Inferior parietal cortex (tissue), 1 donor: ENCODE measurements at regions not wholly inside any gene's neighbourhood (a gene's known extent, or its start where the extent isn't known, plus 50 kb on each side); places are given as distances from the start of the nearest gene placed in this dataset.
"Not testable (repeated sequence)": the region's sequence is repeated elsewhere in the genome, so short reads cannot be mapped to it uniquely, and the experiment has no call there.

Experiments used
- DNase-seq: peaks from one replicate; pipeline ENCODE4 v3.0.0-alpha.2; 2016; ENCODE audit errors: extremely low spot score

DNA sequence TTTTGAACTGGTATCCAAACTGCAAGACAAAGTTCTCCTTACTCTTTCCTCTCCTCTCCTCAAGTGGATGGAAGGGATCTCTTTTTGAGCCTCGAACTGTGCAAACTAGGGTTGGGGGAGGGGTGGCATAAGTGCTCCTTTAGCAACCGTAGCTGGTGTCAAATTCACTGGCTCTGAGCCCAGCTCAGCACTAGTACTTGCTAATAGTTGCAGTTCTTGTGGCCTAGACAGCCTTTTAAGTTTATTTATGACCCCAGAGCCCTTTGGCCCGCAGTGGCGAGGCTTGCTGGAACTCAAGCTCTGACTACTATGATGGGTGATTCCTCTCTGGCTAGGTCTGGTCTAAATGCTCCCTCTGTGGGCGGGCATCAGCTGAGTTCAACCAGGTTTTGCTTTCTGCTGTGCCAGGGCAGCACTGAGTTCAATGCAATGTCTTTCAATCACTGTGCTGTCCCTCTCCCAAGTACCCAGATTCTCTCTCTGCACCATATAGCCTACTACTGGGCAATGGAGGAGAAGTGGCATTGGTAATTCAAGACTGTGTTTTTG is 528.4 kb upstream of the SYT4 start:
- no peak for DNase-seq

GRCh38 chr18:43812627-43813026 is 535.3 kb upstream of the SYT4 start:
- DNase-seq: no peak

DNA sequence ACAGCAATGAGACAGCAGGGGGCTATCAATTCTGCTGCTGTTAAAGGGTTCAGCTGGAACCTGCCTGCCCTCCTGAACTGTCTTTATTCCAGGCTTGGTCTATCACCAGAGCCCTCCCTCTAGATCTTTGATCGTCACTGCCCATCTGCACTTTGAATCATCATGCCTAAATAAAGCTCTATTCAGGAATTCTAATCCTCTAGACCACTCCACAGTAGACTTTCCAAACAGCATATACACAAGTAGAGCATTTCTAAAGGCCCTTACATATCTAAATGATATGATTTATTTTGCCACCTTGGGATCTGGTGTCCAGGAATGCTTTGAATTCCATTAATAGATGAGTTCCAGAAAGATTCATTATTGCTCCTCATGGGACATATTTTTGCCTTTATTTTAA is 542.1 kb upstream of the SYT4 start:
- no peak for DNase-seq

DNA sequence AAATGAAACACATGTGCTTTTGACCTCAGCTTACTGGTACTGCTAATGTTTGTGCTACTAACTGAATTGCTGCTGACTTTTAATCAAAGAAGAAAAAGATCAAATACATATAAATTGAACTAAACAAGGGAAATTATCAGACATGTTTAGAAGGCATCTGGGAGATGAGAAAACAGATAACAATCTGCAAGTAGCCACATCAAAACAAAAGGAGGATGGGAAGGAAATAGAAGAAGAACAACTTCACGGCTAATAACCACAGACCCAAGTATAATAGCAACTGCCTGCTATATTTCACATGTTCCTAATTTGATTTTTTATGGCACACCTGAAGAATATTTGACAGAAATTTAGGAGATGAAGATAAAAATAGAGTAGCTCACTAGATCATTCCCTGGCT is 542.6 kb upstream of the SYT4 start:
- DNase-seq: no peak

GRCh38 chr18:43825768-43826167 is 548.5 kb upstream of the SYT4 start:
- DNase-seq: no peak

GRCh38 chr18:43826215-43826614 is 548.9 kb upstream of the SYT4 start:
- DNase-seq: no peak

- no peak for DNase-seq
These were observed 550.0 kb upstream of the SYT4 start for GRCh38 chr18:43827311-43827710.

GRCh38 chr18:43830303-43830702 is 553.0 kb upstream of the SYT4 start:
- DNase-seq: no peak

DNA sequence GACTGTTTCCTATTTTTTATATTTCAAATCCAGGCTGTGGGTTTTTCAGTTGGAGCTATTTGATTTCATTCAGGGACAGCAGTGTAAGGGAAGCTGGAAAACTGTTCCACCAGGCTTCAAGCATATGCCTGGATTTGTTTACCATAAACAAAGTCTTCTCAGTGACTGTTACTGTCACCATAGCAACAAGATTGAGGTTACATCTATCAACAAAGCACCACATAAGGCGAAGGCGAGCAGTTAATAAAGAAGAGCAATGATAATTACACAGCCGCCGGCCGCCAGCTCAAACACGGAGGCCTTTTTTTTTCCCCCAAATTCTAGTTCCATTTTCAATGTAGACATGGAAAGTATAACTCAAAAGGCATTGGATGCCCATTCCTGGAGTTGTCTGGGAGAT is 553.7 kb upstream of the SYT4 start:
- DNase-seq: no peak

DNA sequence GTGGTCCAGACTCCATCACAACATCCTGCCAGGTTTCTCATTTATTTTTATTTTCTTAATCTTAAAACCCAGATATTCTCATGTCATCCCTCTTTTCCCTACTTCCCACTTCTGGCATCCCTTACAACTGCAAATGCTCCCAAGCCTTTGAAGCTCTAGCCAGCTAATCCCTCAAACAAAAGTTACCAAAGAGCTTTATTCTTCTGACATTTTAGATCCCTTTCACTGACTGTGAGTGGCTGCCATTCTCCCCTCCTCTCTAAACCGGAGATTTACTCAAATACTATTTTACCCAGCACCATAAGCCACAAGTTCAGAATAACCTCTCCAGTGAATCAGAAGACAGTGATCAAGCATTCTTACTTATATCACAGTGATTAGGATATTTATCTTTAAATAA is 569.0 kb upstream of the SYT4 start:
- DNase-seq: no peak

DNA sequence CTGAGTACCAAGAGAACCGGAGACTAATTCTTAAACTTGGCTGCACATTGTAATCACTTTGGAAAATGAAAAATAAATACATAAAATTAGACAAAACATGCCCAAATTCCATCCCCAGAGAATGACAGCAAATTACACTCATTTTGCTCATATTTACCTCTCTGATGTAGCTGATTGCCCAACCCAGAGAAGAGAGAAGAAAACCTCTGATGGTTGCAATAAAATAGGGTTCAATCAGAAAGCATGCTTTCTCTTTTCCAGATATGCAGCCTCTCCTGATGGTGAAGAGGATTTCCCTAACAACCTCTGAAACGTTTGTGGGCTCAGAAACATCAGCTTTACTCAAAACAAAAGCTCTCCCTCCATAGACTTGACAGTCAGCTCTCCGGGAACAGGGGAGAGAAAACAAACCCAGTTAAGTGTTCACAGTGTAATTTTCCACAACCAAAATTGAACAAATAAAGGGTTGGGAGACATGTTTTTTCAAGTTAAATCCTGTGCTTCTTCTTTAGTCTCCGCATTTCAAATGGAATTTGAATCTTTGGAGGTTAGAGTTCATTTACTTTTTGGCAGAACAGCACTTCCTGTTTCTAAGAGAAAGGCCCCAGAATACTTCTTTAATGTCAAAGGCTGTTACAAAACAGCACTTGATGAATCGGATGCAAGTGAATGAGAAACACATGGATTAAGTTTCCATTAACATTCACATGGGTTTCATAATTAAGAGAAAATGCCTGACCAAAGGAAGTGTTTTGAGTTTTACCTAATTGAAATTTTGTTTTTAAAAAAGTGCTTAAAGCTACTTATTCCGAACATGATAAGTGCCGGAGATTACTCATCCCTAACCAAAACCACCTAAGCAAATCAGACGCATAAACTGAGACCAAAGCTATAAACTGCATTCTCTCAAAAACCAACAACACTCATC is 570.1 kb upstream of the SYT4 start:
- DNase-seq: no peak

- DNase-seq: not testable (repeated sequence)
These were observed 572.5 kb upstream of the SYT4 start for GRCh38 chr18:43849831-43850230.

GRCh38 chr18:43855376-43855775 is 578.1 kb upstream of the SYT4 start:
- no peak for DNase-seq

- DNase-seq: no peak
These were observed 585.9 kb upstream of the SYT4 start for GRCh38 chr18:43863180-43863579.

DNA sequence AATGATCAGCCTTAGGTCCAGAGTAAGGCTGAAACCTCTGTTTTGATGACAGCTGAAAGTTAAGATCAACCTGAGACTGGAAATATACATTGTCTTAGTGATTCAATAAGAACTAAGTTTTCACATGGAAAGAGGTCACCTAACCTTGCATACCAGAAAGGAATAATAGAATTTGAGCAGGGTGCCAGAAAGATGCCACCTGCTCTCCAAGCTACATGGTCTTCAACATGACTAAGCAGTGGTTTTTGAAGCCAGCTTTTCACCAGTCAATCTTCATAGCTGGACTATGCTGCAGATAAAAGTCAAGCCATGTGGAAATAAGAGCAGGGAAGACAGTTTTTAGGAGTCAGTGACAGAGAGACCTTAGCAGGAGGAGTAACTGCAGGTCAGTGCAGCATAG is 589.4 kb upstream of the SYT4 start:
- DNase-seq: no peak

- DNase-seq: no peak
These were observed 591.3 kb upstream of the SYT4 start for GRCh38 chr18:43868497-43868995.

- no peak for DNase-seq
These were observed 592.2 kb upstream of the SYT4 start for GRCh38 chr18:43869451-43870008.

DNA sequence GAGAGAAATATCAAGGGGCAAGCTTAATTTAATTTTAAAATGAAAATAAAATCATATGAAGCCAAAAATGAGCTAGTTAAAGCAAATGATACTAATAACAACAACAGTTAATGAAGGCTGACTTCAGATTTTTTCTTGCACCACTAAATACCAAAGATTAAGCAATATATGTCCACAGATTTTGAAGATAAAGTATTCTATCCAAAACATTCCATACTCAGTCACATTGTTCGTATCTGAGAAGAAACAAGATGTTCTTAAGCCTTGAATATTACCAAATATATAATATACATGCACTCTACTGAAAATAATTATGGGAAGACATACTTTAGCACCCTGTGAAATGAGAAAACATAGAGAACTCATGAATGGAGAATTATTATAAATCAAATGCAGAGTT is 593.3 kb upstream of the SYT4 start:
- DNase-seq: no peak

DNA sequence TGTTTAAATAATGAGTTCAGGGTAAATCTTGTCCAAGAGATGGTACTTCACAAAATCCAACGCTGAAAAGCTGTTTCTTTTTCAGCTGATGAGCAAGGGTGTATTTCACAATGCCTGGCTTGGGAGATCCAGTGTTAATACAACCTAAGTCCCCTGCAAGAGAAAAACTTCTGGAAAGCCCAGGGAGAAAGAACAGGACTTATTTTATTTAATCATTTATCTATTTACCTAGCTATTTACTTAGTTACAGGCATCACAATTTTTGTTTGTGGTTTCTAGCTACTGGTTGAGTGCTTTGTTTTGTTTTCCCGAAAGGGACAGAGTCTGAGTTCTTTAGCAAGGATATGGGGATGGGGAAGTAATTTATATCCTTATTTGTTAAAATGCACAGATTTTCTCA is 598.2 kb upstream of the SYT4 start:
- DNase-seq: no peak

DNA sequence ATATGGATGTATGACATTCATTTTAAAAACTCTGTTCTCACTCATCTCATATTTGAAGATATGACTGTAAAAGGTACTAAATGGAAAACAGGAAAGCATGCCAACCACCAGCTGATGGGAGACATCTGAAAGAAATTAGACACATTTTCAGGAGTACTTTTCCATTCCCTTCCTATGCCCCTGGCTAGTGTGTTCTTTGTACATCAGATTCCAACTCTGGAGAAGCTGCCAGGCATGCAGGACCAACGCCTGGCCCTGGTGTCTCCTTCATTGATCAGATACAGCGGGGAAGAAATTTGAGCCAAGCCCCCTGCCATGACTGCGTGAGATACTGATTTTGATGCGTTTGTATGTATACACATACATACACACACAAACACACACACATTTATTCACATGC is 599.0 kb upstream of the SYT4 start:
- DNase-seq: no peak

- no peak for DNase-seq
These were observed 599.5 kb upstream of the SYT4 start for GRCh38 chr18:43876748-43877147.

DNA sequence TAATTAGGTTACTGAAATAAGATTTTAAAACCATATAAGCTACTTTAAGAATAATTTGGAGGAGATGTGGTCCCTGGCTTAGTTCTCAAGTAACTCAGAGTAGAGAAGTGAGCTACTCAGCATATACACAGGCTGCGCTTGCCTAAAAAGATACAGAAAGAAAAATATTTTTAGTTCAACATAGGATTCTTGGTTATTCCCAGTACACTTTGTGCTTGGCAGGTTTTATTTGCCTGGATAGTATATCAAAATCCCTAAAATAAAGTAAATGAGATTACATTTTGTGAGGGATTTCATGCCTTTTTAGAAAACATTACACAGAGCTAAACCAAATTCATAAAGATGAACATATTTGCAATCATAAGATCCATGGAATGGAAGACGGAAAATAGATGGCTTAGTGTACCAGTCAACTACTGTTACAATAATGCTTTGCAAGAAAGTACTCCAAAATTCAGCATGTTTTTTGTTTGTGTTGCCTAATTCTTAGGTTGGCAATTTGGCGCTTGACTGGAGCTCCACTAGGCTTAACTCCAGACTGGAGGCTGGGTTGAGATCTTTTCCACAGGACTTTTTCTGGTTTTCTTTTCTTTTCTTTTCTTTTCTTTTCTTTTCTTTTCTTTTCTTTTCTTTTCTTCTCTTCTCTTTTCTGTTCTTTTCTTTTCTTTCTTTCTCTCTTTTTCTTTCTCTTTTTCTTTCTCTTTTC is 600.5 kb upstream of the SYT4 start:
- DNase-seq: no peak
